ENCODE measurements at regions not wholly inside any gene's neighbourhood (a gene's known extent, or its start where the extent isn't known, plus 50 kb on each side); places are given as distances from the start of the nearest gene placed in this dataset.
"Not testable (repeated sequence)": the region's sequence is repeated elsewhere in the genome, so short reads cannot be mapped to it uniquely, and the experiment has no call there.

- not testable (repeated sequence) for H3K23ac ChIP-seq (ENCODE audit: low read length); H3K9ac ChIP-seq (ENCODE audit: low read length)
Measured at GRCh38 chr20:18876394-18876793, 62.8 kb downstream of the SCP2D1 start.

GRCh38 chr20:18879262-18879661, 65.7 kb downstream of the SCP2D1 start:
- no peak overlapping the region for H2BK15ac ChIP-seq (replicated peaks; ENCODE audit: low read depth)
- H3K23ac ChIP-seq (ENCODE audit: low read length) = no peak overlapping the region
- no peak overlapping the region for H2BK5ac ChIP-seq (ENCODE audit: low read length)
- no peak overlapping the region for H2BK120ac ChIP-seq (ENCODE audit: low read depth, low read length)
- no peak overlapping the region for H3K56ac ChIP-seq (ENCODE audit: low read length)
- H3K4me1 ChIP-seq (ENCODE audit: control insufficient read depth, low read depth, low read length) = no peaks in the 10 kb centered on the region
- no peaks in the 10 kb centered on the region for H3K36me3 ChIP-seq (ENCODE audit: control insufficient read depth, insufficient read depth, low read length)
- no peak overlapping the region for H3K27ac ChIP-seq (ENCODE audit: low read depth, low read length)
- no peaks in the 10 kb centered on the region for H3K79me2 ChIP-seq (ENCODE audit: control insufficient read depth, insufficient read depth, low read length)
- no peak overlapping the region for H3K4ac ChIP-seq (ENCODE audit: low read depth, low read length)
- DNase-seq = no peak
- H3K18ac ChIP-seq (ENCODE audit: low read length) = no peak overlapping the region
- no peak overlapping the region for H3K9ac ChIP-seq (ENCODE audit: low read length)
- WGBS (ENCODE audit: extremely low coverage, insufficient coverage, low lambda C conversion rate) = no CpG with 5 or more reads among the region's 2 CpGs
- H3K27me3 ChIP-seq (ENCODE audit: insufficient read depth, low read length, poor library complexity) = no peaks in the 10 kb centered on the region
- no peak overlapping the region for H4K8ac ChIP-seq (ENCODE audit: low read depth, low read length)
- H3K4me3 ChIP-seq (ENCODE audit: low read length) = no peak overlapping the region
- no peak overlapping the region for H2AK5ac ChIP-seq (ENCODE audit: low read length)
- no peak overlapping the region for H4K5ac ChIP-seq (ENCODE audit: low read length)
- H3K79me1 ChIP-seq (ENCODE audit: low read length) = no peaks in the 10 kb centered on the region
- H3K4me2 ChIP-seq (ENCODE audit: low read length) = no peak overlapping the region

More at GRCh38 chr20:18876394-18876793, 62.8 kb downstream of the SCP2D1 start:
- H4K8ac ChIP-seq (ENCODE audit: low read depth, low read length); H3K56ac ChIP-seq (ENCODE audit: low read length); H2BK5ac ChIP-seq (ENCODE audit: low read length); H3K27ac ChIP-seq (ENCODE audit: low read depth, low read length); H2BK15ac ChIP-seq (replicated peaks; ENCODE audit: low read depth); H3K4ac ChIP-seq (ENCODE audit: low read depth, low read length); H3K79me2 ChIP-seq (ENCODE audit: control insufficient read depth, insufficient read depth, low read length); H3K18ac ChIP-seq (ENCODE audit: low read length); H3K79me1 ChIP-seq (ENCODE audit: low read length); H4K5ac ChIP-seq (ENCODE audit: low read length); H3K4me1 ChIP-seq (ENCODE audit: control insufficient read depth, low read depth, low read length); H3K4me2 ChIP-seq (ENCODE audit: low read length); DNase-seq; H2BK120ac ChIP-seq (ENCODE audit: low read depth, low read length); H3K4me3 ChIP-seq (ENCODE audit: low read length); H3K36me3 ChIP-seq (ENCODE audit: control insufficient read depth, insufficient read depth, low read length); H3K27me3 ChIP-seq (ENCODE audit: insufficient read depth, low read length, poor library complexity); H2AK5ac ChIP-seq (ENCODE audit: low read length): not testable (repeated sequence)

- no peak overlapping the region for H3K23ac ChIP-seq (ENCODE audit: low read length)
- WGBS (ENCODE audit: extremely low coverage, insufficient coverage, low lambda C conversion rate) = no CpG with 5 or more reads among the region's 1 CpG
- H2AK5ac ChIP-seq (ENCODE audit: low read length) = no peak overlapping the region
- no peak overlapping the region for H4K5ac ChIP-seq (ENCODE audit: low read length)
- H3K4ac ChIP-seq (ENCODE audit: low read depth, low read length) = no peak overlapping the region
- H3K4me2 ChIP-seq (ENCODE audit: low read length) = no peak overlapping the region
- no peak overlapping the region for H4K8ac ChIP-seq (ENCODE audit: low read depth, low read length)
- H3K79me2 ChIP-seq (ENCODE audit: control insufficient read depth, insufficient read depth, low read length) = no peaks in the 10 kb centered on the region
- H3K4me1 ChIP-seq (ENCODE audit: control insufficient read depth, low read depth, low read length) = no peaks in the 10 kb centered on the region
- H2BK15ac ChIP-seq (replicated peaks; ENCODE audit: low read depth) = no peak overlapping the region
- H3K18ac ChIP-seq (ENCODE audit: low read length) = no peak overlapping the region
- DNase-seq = no peak
- H3K56ac ChIP-seq (ENCODE audit: low read length) = no peak overlapping the region
- no peak overlapping the region for H3K27ac ChIP-seq (ENCODE audit: low read depth, low read length)
- no peaks in the 10 kb centered on the region for H3K79me1 ChIP-seq (ENCODE audit: low read length)
- H3K4me3 ChIP-seq (ENCODE audit: low read length) = no peak overlapping the region
- H3K36me3 ChIP-seq (ENCODE audit: control insufficient read depth, insufficient read depth, low read length) = no peaks in the 10 kb centered on the region
- no peak overlapping the region for H2BK5ac ChIP-seq (ENCODE audit: low read length)
- no peak overlapping the region for H3K9ac ChIP-seq (ENCODE audit: low read length)
- H3K27me3 ChIP-seq (ENCODE audit: insufficient read depth, low read length, poor library complexity) = no peaks in the 10 kb centered on the region
- no peak overlapping the region for H2BK120ac ChIP-seq (ENCODE audit: low read depth, low read length)
Measured at GRCh38 chr20:18886756-18887155, 73.2 kb downstream of the SCP2D1 start.

GRCh38 chr20:18901980-18902737, 88.6 kb downstream of the SCP2D1 start:
- H4K5ac ChIP-seq (ENCODE audit: low read length) = no peak overlapping the region
- H3K9ac ChIP-seq (ENCODE audit: low read length) = no peak overlapping the region
- H3K4me3 ChIP-seq (ENCODE audit: low read length) = no peak overlapping the region
- no peak overlapping the region for H3K18ac ChIP-seq (ENCODE audit: low read length)
- H3K27ac ChIP-seq (ENCODE audit: low read depth, low read length) = no peak overlapping the region
- no peak overlapping the region for H2AK5ac ChIP-seq (ENCODE audit: low read length)
- no peak overlapping the region for H2BK15ac ChIP-seq (replicated peaks; ENCODE audit: low read depth)
- H3K4ac ChIP-seq (ENCODE audit: low read depth, low read length) = no peak overlapping the region
- no peak overlapping the region for H2BK5ac ChIP-seq (ENCODE audit: low read length)
- H3K23ac ChIP-seq (ENCODE audit: low read length) = no peak overlapping the region
- H3K4me1 ChIP-seq (ENCODE audit: control insufficient read depth, low read depth, low read length) = no peaks in the 10 kb centered on the region
- no peak overlapping the region for H3K56ac ChIP-seq (ENCODE audit: low read length)
- no peaks in the 10 kb centered on the region for H3K79me1 ChIP-seq (ENCODE audit: low read length)
- no peak for DNase-seq
- H3K4me2 ChIP-seq (ENCODE audit: low read length) = no peak overlapping the region
- no peak overlapping the region for H4K8ac ChIP-seq (ENCODE audit: low read depth, low read length)
- WGBS (ENCODE audit: extremely low coverage, insufficient coverage, low lambda C conversion rate) = no CpG with 5 or more reads among the region's 7 CpGs
- H2BK120ac ChIP-seq (ENCODE audit: low read depth, low read length) = no peak overlapping the region
- H3K27me3 ChIP-seq (ENCODE audit: insufficient read depth, low read length, poor library complexity) = no peaks in the 10 kb centered on the region
- H3K36me3 ChIP-seq (ENCODE audit: control insufficient read depth, insufficient read depth, low read length) = no peaks in the 10 kb centered on the region
- H3K79me2 ChIP-seq (ENCODE audit: control insufficient read depth, insufficient read depth, low read length) = no peaks in the 10 kb centered on the region

DNA sequence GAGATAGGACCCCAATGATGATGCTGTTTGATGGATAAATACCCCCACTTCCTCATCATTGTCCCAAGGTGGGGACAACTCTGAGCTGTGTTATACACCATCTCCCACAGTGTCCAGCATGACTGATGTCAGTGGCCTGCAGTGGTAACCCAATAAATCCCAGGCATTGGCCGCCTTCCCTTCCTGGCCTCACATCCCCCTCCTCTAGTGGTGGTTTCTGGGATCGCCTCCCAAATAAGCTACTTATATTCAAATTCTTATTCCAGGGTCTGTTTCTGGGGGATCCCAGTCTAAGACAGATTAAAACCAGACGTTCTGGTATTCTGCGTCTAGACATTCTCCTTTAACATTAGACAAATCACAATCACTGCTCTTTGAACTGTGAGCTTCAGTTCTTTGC, 90.6 kb downstream of the SCP2D1 start:
- Histone ChIP-seq H4K5ac (ENCODE audit: low read length) (no peak overlapping the region), H2BK15ac (replicated peaks; ENCODE audit: low read depth) (no peak overlapping the region), H3K4me2 (ENCODE audit: low read length) (no peak overlapping the region), H3K4ac (ENCODE audit: low read depth, low read length) (no peak overlapping the region), H3K79me2 (ENCODE audit: control insufficient read depth, insufficient read depth, low read length) (no peaks in the 10 kb centered on the region), H2BK120ac (ENCODE audit: low read depth, low read length) (no peak overlapping the region), H3K56ac (ENCODE audit: low read length) (no peak overlapping the region), H3K4me1 (ENCODE audit: control insufficient read depth, low read depth, low read length) (no peaks in the 10 kb centered on the region), H3K79me1 (ENCODE audit: low read length) (no peaks in the 10 kb centered on the region), H3K27me3 (ENCODE audit: insufficient read depth, low read length, poor library complexity) (no peaks in the 10 kb centered on the region), H3K27ac (ENCODE audit: low read depth, low read length) (no peak overlapping the region), H2BK5ac (ENCODE audit: low read length) (no peak overlapping the region), H3K23ac (ENCODE audit: low read length) (no peak overlapping the region), H4K8ac (ENCODE audit: low read depth, low read length) (no peak overlapping the region), H3K4me3 (ENCODE audit: low read length) (no peak overlapping the region), H2AK5ac (ENCODE audit: low read length) (no peak overlapping the region), H3K9ac (ENCODE audit: low read length) (no peak overlapping the region), H3K36me3 (ENCODE audit: control insufficient read depth, insufficient read depth, low read length) (no peaks in the 10 kb centered on the region), H3K18ac (ENCODE audit: low read length) (no peak overlapping the region)
- WGBS (ENCODE audit: extremely low coverage, insufficient coverage, low lambda C conversion rate) = no CpG with 5 or more reads among the region's 4 CpGs
- DNase-seq = peak; percentile 43

GRCh38 chr20:18904624-18905023, 91.0 kb downstream of the SCP2D1 start:
- DNase-seq = peak; percentile 46

More at GRCh38 chr20:18904624-18905023, 91.0 kb downstream of the SCP2D1 start:
- Histone ChIP-seq H2BK120ac (ENCODE audit: low read depth, low read length) (no peak overlapping the region), H3K9ac (ENCODE audit: low read length) (no peak overlapping the region), H3K4ac (ENCODE audit: low read depth, low read length) (no peak overlapping the region), H3K79me2 (ENCODE audit: control insufficient read depth, insufficient read depth, low read length) (no peaks in the 10 kb centered on the region), H3K56ac (ENCODE audit: low read length) (no peak overlapping the region), H2AK5ac (ENCODE audit: low read length) (no peak overlapping the region), H3K79me1 (ENCODE audit: low read length) (no peaks in the 10 kb centered on the region), H3K23ac (ENCODE audit: low read length) (no peak overlapping the region), H3K36me3 (ENCODE audit: control insufficient read depth, insufficient read depth, low read length) (no peaks in the 10 kb centered on the region), H3K4me2 (ENCODE audit: low read length) (no peak overlapping the region), H2BK15ac (replicated peaks; ENCODE audit: low read depth) (no peak overlapping the region), H3K27me3 (ENCODE audit: insufficient read depth, low read length, poor library complexity) (no peaks in the 10 kb centered on the region), H3K18ac (ENCODE audit: low read length) (no peak overlapping the region), H3K27ac (ENCODE audit: low read depth, low read length) (no peak overlapping the region), H2BK5ac (ENCODE audit: low read length) (no peak overlapping the region), H4K5ac (ENCODE audit: low read length) (no peak overlapping the region), H3K4me1 (ENCODE audit: control insufficient read depth, low read depth, low read length) (no peaks in the 10 kb centered on the region), H3K4me3 (ENCODE audit: low read length) (no peak overlapping the region), H4K8ac (ENCODE audit: low read depth, low read length) (no peak overlapping the region)
- no CpG with 5 or more reads among the region's 5 CpGs for WGBS (ENCODE audit: extremely low coverage, insufficient coverage, low lambda C conversion rate)

All from mesendoderm (in vitro differentiated cells).